AG10803 (cell line): ENCODE measurements at regions not wholly inside any gene's neighbourhood (a gene's known extent, or its start where the extent isn't known, plus 50 kb on each side); places are given as distances from the start of the nearest gene placed in this dataset.

ENCODE experiments used
- DNase-seq: peaks from one replicate; pipeline ENCODE4 v3.0.0; 2010; ENCODE audit warnings: low read depth
- H3K4me3 ChIP-seq: 2 replicates; pipeline ENCODE4 v1.5.1; 2011; ENCODE audit warnings: mild to moderate bottlenecking, low read length, control low read depth
- TF ChIP-seq, protein P1 (sequence below): conservative IDR thresholded peaks from 2 replicates; pipeline ENCODE4 v1.5.1; 2011; ENCODE audit warnings: mild to moderate bottlenecking, low read length, control low read depth, inconsistent platforms

DNA sequence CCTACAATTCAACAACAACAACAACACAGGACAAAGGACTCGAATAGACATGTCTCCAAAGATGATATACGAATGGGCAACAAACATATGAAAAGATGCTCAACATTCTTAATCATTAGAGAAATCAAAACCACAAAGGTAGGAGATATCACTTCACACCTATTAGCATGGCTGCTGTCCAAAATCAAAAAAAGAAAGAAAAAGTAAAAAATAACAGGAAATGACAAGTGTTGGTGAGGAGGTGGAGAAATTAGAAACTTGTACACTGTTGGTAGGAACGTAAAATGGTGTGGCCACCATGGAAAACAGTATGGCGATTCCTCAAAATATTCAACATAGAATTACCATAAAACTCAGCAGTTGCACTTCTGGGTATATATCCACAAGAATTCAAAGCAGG is 312.3 kb upstream of the STT3B start:
- no peak for DNase-seq
- no peak overlapping the region for H3K4me3 ChIP-seq
- TF ChIP-seq, protein P1, sequence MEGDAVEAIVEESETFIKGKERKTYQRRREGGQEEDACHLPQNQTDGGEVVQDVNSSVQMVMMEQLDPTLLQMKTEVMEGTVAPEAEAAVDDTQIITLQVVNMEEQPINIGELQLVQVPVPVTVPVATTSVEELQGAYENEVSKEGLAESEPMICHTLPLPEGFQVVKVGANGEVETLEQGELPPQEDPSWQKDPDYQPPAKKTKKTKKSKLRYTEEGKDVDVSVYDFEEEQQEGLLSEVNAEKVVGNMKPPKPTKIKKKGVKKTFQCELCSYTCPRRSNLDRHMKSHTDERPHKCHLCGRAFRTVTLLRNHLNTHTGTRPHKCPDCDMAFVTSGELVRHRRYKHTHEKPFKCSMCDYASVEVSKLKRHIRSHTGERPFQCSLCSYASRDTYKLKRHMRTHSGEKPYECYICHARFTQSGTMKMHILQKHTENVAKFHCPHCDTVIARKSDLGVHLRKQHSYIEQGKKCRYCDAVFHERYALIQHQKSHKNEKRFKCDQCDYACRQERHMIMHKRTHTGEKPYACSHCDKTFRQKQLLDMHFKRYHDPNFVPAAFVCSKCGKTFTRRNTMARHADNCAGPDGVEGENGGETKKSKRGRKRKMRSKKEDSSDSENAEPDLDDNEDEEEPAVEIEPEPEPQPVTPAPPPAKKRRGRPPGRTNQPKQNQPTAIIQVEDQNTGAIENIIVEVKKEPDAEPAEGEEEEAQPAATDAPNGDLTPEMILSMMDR, result no peak

DNA sequence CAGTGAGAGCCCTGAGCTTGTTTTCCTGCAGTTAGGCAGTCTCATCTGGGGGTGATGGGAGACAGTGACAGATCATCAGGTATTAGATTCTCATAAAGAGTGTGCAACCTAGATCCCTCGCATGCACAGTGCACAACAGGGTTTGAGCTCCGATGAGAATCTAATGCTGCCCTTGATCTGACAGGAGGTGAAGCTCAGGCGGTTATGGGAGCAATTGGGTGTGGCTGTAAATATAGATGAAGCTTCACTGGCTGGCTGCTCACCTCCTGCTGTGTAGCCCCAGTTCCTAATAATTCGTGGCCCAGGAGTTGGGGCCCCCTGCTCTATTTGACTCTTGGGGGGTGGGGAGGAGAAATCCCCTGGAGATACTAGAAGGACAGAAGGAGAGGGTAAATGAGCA is 309.4 kb upstream of the STT3B start:
- TF ChIP-seq, protein P1, result no peak
- no peak overlapping the region for H3K4me3 ChIP-seq
- no peak for DNase-seq

DNA sequence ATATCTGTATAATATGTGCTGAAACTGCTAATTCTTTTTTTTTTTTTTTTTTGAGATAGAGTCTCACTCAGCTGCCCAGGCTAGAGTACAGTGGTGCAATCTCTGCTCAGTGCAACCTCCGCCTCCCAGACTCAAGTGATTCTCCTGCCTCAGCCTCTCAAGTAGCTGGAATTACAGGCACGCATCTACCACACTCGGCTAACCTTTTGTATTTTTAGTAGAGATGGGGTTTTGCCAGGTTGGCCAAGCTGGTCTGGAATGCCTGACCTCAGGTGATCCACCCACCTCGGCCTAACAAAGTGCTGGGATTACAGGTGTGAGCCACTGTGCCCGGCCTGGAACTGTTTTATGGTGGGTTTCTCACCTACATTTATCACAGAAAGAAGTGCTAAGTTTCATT is 307.8 kb upstream of the STT3B start:
- no peak for DNase-seq
- no peak overlapping the region for H3K4me3 ChIP-seq
- TF ChIP-seq, protein P1, result no peak

GRCh38 chr3:31225923-31226322 is 306.8 kb upstream of the STT3B start:
- TF ChIP-seq, protein P1, result no peak
- no peak overlapping the region for H3K4me3 ChIP-seq
- DNase-seq, result no peak

DNA sequence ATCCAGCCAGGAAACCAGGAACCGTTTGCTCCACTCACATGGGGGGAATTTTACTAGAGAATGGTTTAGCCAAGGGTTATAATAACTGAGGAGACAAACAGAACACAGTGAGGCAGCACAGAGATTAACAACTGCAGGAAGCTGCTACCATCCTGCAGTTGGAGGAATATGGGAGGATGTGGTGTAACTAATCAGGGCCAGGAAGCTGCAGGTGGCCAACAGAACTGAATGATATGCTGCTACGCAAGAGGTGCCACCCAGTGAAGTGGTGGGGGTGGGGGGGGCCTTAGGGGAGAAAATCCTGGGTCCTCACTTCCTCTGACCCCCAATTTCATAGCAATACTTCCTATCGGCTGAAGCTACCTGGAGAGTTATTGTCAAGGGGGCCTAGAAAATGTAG is 306.4 kb upstream of the STT3B start:
- DNase-seq, result no peak
- TF ChIP-seq, protein P1, result no peak
- H3K4me3 ChIP-seq, result no peak overlapping the region

DNA sequence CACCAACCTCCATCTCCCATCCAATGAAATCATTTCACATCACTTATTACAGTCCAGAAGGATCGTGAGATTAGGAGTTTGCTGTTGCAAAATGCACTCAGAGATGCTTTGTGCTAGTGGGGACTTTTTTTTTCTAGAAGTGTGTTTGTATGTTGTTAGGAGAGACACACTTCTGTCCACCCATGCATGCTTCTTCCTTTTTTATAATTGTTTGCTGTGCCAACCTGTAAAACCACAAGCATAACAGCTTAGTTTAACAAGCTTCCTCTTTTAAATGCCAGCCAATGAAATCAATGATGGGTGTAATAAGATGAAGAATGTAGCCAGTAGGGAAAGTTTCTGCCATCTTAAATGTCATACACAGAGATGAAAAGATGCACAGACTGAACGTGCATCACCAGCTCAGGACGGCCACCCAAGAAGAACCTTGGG is 305.6 kb upstream of the STT3B start:
- DNase-seq, result no peak
- TF ChIP-seq, protein P1, result no peak
- H3K4me3 ChIP-seq, result no peak overlapping the region

- TF ChIP-seq, protein P1, result no peak
- no peak for DNase-seq
- no peak overlapping the region for H3K4me3 ChIP-seq
These were observed 302.1 kb upstream of the STT3B start for GRCh38 chr3:31230425-31231223.
